Activated CD4-positive, alpha-beta T cell treated with anti-CD3 and anti-CD28 coated beads for 4 hours (primary cell): ENCODE measurements at regions not wholly inside any gene's neighbourhood (a gene's known extent, or its start where the extent isn't known, plus 50 kb on each side); places are given as distances from the start of the nearest gene placed in this dataset.

Source experiments
- DNase-seq, 2 donors: peaks; one replicate each; pipeline ENCODE4 v3.0.0-alpha.2; 2020

DNA sequence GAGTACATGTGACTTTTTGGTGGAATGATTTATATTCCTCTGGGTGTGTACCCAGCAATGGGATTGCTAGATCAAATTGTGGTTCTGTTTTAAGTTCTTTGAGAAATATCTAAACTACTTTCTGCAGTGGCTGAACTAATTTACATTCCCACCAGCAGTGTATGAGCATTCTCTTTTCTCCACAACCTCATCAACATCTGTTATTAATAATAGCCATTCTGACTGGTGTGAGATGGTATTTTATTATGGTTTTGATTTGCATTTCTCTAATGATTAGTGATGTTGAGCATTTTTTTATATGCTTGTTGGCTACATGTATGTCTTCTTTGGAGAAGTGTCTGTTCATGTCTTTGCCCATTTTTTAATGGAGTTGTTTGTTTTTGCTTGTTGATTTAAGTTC is 267.4 kb upstream of the NT5C1B start:
- DNase-seq, result no peak

DNA sequence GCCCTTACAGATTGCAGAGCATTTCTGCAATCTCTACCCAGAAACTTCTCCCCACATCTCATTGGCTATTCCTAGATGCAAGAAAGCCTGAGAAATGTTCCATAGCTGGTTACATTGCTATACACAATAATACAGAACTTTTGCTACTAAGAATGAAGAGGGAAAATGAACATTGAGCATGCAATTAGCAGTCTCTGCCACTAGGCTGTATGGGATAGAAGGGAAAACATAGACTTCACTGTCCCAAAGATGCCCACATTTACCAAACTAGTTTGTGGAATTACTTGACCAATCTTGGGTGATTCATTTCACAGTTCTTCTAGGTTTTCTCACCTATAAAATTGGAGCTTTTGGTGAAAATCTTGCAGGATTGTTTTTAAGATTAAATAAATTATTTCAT is 265.7 kb upstream of the NT5C1B start:
- DNase-seq, result no peak

DNA sequence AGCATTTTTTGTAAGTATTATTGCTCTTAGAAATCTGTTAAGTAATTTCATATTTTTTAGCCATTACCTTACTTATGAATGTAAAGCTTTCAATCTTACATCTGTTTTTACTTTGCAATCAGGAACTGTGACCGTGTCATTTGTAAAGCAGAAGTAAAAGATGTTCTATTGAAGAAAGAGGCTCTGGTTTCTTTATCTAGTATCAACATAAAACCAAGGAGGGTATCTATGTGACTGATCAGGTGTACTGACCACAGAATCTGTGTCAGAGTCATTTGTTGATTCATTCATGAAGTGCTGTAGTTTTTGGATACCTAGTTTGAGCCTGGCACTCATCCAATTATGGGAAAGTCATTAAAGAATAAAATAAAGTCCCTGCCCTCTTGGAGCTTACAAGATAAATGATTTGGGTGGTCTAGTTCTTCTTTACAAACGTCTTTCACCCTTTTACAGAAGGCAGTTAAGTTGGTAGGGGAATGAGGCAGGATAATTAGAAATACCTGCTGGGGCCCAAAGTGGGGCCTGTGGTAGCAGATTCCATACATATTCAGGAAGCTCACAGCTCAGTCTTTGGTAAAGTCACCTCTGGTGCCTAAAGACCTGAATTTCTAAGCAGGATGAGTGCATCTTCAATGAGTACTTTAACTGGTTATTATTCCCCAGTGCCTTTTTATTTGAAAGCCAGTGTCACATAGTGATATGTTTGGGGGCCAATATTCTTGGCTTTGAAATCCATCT is 260.6 kb upstream of the NT5C1B start:
- no peak for DNase-seq

DNA sequence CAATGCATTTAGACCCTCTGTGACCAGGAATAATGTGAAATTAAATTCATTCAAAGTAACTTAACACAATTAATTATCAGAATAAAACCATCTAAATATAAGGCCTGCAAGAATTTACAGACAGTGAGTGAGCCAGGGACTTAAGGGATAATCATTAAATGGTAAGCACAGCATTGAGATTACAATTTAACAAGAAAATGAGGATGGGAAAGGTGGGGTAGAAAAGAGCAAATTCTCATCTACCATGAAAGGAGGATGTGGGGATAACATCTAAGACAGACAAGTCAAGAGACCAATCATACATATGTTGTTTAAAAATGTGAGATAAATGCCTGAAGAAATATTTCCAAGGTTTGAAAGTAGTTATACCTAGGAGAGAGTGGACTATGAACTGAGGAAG is 259.3 kb upstream of the NT5C1B start:
- DNase-seq, result no peak

DNA sequence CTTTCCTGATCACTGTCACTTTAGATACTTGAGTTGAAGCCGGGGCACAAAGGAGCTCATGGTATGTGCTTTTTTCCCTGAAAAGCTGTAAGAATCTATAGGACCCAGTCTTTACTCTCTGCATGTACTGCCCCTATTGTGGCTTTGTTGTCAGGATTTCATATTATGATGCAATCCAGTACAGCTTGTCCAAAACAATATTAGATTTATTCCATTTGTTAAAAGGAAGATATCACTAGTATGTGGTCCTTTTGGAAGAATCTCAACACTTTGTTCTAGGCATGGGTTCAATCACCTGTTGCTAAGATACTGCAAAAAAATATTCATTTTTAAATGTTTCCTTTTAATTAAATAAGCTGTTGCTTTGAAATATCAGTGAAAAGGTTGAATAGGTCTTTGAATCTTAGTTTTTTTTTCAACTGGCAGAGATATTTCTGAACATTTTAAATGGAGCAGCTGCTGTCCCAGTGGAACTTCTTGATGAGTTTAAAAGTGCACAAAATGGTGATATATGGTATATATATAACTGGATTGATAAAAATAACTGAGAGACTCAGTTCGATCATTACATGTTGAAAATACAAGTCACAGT is 256.6 kb upstream of the NT5C1B start:
- DNase-seq, result no peak

DNA sequence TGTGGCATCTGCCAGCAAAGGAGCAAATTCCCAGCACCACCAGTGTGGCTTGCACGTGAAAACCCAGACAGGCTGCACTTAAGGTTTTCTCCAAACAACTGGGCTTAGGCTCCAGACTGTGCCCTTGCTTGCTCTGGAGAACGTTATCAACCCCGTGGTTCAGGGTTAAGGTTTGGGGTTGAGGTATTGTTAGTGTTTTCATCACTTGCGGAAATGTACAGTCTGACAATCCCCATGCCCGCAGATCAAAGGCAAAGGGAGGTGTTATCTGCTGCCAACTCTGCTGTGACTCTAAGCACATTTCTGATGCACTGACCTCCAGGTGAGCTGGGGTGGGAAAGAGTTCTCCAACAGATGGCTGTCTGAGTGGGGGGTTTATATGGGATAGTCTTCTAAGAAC is 253.5 kb upstream of the NT5C1B start:
- no peak for DNase-seq

DNA sequence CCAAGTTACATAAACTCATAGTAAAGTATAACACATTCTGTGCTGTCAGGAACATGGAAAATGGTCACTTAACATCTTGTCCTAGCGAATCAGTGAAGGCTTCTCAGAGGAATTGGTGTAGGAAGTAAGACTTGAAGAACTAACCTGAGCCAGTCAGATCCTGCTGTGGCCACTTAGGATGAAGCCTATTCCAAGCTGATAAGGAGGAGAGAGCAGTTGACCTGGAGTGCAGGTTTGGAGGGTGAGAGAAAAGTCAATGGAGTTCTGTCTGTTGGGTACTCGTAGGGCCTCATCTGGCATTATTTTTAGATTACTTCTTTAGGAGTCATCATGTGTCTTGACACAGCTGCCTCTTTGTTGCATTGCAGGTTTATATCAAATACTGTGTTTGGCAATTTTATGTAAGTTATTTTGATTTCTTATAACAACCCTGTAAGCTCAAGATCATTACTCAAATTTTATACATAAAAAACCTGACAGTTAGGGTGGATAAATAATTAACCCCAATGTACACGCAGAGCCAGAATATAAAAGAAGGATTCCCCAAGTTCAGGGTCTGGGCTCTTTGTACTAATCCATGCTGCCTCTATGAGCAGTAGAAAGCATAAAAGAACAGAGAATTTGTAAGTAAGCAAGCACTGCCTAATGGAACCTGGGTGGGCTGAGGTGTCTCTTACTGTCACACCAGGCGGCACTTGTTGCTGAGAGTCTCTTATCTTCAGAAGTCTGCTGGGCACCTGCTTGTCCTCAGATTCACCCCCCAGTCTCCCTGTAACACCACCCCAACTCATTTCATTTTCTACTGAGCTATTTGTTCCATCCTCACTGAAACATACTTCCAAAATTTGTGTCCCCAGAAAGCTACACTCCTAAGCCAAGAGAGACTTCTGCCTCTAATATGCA is 252.1 kb upstream of the NT5C1B start:
- DNase-seq, result no peak

DNA sequence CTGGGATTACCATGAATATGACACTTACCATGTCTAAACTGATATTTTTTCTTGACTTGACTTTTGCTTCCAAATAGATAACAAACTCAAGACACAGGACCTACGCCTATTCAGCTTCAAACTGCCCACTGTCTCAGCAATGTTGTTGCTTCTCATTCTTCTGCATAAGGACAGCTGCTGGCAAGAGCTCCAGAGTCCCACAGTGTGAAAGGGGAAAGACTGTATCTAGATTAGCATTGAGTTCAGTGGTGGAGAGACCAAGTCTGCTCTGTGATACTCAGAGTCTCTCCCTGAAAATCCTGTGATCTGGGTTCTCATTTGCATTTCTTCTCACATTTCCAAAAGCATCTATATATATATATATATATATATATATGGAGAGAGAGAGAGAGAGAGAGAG is 247.9 kb upstream of the NT5C1B start:
- no peak for DNase-seq

DNA sequence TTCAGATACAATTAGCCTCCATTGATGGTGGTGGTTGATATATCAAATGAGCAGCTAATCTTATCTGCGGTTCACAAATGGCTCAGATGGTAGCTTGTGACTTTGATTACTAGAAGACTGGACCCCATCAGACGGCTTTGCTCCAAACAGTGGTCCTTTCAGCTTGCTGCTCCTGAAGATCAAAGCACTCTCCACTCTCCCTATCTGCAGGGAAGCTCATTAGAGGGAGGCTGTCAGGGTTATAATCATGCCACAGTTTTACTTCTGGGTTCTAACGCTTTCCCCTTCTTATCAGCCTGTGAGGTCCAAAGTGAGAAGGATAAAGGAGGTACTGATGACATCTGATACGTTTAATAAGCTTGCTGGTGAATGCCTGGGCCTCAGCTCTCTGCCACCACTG is 247.1 kb upstream of the NT5C1B start:
- DNase-seq, result no peak

DNA sequence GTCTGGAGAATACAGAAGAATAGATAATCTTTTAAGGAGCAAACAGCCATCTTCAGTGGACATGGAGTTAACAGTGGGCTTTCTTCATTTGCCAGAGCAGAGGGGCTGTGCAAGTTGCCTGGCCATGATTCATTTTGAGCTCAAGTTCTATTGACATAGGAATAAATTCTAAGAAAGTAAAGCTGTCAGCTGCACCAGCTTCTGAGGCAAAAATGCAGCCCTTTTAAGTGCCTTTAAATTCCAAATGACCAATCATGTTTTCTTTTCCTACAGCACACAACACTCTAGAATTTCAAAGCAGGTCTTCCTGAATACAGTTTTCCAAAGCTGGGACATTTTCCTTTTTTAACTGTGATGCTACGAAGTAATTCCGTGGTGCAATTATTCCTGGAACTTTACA is 246.4 kb upstream of the NT5C1B start:
- DNase-seq, result no peak

DNA sequence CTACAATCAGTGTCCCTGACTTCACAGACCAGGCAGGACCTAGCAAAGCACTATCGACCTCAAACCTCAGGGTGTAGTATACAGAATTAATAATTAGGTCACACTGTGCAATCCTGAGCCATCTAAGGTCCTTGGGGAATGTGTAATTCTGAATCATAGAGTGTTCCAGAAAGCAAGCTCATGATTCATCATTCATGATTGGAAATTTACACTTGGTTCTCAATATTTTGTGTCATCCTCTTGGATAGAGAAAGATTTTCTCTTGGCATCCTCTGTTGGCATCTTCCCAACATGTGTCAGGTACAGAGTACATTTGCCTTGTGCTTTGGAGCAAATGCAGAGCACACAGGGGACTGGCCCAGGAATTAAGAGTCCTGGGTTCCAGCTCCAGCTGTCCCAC is 245.0 kb upstream of the NT5C1B start:
- no peak for DNase-seq

DNA sequence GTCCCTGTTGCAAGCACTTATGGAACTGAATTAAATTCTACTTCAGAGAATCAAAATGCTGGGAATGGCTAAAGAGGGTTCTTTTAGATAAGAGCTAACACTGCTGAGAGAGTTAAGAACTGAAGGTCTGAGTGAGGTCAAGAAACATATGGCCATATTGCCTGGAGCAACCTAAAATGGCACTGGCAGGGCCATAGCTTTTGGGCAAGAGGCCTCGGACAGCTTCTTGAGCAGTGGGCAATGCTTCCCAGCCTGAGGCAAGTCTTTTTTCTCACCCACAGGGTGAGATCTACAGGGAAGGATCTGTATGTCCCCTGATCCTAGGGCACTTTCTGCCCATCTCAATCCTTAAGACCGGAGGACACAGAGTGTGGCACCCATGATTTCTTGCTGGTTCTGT is 244.6 kb upstream of the NT5C1B start:
- DNase-seq, result no peak

DNA sequence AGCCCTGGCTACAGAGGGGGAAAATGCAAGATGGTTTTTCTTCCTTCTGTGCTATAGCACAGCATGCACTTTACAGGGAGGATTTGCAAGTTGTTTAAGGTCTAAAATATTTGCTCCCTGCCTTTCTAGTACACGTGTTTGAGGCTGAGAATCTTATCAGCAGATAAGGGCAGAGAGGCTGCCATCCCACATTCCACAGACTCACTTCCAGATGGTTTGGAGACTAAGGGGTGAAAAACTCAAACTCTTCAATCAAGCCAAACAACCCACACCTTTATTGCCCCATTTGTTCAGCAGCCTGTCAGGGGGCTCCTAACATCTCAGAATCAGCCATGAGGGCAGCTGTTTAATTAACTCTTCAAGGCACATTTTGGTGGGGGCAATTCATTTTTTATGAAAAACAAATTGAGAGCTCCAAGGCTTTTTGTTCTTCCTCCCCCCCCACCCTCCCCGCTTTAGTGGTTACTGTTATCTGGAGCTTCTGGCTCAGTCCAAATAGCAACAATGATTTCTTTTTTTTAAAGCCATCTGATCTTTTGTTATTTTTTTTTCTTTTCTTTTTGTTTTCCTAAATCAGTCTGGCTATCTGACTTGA is 242.6 kb upstream of the NT5C1B start:
- DNase-seq, result no peak

DNA sequence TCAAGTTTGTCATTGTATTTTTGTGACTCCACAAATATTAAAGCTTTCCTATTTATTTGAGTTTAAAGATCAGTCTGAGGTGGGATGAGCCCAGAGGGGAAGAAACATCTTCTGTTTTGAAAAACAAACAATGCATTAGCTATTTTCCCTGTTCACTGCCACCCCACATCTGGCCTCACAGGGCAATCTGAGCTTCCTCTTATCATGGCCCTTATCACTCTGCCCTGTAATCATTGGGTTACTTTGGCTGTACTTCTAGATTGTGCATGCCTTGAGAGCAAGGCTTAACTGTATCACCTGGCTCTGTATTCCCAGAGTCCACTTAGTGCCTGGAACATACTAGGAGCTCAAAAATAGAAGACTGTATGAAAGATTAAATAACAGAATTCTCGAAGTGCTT is 241.6 kb upstream of the NT5C1B start:
- DNase-seq, result no peak

DNA sequence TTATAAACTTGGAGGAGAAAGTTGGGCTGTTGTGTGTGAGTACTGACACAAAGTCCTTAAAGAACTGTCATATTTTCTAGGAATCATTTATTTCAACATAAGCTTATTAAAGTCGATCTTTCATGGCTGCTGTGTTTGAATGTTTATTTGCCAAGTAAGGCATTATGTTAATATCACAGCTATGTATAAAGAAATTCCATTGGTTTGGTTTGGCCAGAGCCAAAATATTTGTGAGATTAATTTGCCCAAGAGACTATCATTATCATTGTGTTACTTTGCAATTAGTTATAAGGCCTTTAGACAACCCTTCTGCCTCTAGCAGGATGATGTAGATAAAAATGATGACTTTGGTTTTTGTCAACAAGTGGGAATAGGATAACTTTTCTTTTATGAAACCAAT is 240.6 kb upstream of the NT5C1B start:
- no peak for DNase-seq

DNA sequence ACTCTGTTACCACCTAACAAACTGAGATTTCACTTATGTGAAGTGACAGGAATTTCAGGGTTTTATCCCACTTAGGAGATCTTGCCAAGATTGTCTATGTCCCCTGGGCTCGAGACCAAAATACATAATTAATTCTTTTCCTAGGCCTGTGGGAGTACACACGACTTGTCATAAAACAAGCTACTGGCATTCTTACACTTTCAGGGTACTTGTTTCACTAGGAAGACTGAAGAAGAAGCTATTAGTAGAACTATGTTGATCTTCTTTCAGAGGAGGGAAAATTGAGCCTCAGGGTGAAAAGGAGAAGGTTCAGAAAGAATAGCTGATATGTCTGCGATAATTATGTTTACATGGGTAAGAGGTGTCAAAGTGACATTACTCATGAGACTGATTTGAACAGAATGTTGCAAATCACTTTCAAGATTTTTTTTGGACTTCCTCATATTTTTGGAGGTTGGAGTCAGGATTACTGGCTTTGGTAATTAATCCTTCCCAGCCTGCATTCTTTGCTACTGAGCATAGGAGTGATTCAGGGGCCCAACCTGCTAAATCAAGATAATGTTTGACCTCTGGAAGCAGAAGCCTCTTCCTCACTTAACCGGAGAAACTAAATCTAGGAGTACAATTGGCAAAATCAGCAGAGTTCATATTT is 240.0 kb upstream of the NT5C1B start:
- no peak for DNase-seq

DNA sequence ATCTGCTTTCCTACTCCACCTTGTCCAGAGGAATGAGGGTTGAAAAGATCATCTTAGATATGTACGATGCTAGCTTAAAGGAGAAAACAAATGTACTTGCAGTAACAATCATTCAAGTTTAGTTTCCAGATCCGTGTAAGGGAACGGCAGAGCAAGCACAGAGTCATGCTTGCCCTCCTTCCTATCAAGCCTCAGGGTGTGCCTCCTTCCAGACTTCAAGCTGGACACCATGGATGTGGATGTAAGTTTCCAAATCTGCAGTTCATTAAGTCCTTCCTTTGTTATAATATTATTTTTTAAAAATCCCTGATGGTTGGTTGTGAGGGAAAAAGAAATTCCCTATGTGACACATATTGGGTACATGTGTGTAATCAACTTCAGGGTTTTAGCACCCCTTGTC is 238.9 kb upstream of the NT5C1B start:
- no peak for DNase-seq

DNA sequence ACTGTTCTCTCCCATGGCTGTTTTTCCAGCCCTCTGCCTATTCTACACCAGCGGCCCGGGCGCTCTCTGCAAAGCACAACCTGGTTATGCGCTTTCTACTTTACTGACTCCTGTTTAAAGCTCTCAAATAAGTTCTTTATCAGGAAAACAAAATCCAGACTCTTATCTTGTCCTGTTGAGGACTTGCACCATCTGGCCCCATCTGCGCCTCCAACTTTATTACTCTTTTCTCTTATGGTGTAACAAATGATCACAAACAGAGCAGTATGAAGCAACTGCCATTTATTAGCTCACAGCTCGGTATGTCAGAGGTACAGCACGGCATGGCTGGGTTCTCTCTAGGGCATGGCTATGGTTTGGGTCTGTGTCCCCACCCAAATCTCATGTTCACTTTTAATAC is 236.5 kb upstream of the NT5C1B start:
- no peak for DNase-seq

DNA sequence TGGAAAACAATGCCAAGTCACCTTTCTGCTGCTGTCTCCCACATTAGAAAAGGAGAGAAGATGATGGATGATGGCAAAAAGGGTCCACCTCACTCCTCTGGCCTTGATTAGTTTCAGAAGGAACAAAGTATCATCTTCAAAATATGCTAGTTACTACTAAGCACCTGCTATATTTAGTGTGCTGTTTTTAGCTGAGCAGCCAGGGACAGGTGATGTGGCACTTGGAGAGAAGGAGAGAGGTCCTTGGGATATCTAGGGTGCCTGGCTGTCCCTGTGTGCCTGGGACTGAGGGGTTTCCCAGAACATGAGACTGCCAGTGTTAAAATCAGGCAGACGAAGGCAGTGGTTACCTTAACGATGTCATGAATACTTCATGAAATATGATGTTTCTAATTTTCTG is 235.5 kb upstream of the NT5C1B start:
- DNase-seq, result no peak

DNA sequence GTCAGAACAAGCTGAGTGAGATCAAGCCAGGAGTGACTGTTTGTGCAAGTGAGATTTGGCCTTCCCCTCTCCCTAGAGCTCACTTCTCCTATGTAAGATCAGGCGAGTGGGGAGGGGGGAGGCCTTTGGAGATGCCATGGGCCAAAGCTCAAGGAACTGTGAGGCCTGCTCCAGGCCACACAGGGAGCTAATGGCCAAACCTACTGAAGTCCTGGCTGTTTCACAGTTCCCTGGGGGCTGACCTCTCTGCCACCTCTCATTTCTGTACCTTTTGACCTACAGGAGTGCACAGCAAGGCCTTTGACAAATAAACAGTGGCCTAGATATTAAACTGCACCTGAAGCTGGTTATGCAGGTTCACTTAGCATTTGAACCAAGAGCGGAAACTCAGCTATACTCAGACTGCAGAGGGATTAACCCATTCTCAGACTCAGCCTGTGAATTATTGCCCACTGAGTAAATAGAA is 235.0 kb upstream of the NT5C1B start:
- DNase-seq, result no peak

DNA sequence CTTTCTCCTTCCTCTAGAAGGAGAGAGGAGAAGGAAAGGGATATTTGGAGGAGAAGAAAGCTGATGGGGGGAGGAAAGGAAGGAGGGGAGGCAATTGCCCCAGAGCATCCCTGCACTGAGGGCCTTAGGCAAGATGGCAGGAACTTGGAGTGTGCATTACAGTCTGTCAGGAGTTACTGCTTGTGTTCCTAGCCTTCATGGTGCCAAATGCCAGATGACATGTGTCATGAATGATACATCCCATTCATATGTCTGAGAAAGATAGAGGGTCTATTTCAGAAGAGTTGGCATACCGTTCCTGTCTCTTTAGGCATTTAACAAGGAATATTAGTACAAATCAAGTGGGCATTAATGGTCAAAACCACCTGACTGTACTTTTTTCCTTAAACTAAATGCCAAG is 232.1 kb upstream of the NT5C1B start:
- DNase-seq, result no peak

DNA sequence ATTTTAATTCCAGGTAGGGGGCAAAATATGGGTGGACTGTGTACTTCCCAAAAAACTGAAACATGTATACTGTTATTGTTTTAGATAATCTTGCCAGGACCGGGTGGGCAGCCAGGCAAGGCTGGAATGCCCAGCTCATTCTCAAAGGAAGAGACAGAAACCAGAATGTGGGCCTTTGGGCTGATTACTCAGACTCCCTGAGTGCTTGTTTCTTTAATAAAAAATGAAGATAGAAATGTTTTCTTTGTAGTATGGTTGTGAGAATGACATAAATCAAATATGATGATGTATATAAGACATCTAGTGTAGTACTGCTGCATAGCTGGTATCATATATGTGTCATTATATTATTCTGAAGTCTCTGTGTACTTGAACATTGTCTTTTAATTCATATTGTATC is 231.6 kb upstream of the NT5C1B start:
- DNase-seq, result no peak

DNA sequence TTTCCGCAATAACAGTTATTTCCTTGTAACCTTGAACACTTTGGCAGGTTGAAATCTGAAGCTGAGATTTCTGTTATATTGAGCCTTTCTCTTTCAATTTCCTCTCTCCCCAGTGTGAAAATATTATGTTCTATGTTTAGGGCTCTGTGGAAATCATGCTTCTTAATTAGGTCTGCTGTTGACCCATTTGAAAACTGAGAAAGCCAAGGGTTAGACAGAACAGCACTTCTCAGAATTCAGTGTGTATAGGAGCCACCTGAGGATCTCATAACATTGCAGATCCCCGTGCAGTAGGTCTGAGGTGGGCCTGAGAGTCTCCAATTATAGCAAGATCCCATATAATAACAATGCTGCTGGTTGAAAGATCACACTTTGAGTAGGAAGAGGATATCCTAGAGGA is 230.2 kb upstream of the NT5C1B start:
- DNase-seq, result no peak
